Astrocyte (in vitro differentiated cells and primary cell): ENCODE measurements at regions not wholly inside any gene's neighbourhood (a gene's known extent, or its start where the extent isn't known, plus 50 kb on each side); places are given as distances from the start of the nearest gene placed in this dataset.

Experiments used
- DNase-seq: peaks from one replicate; pipeline ENCODE4 v3.0.0-alpha.2; 2010; ENCODE audit warnings: low read depth
- FAIRE-seq: peaks from 2 replicates; lab custom pipeline; 2011; peaks lifted over from hg19 to GRCh38; lab: Jason Lieb, UNC
- H2AFZ ChIP-seq: 2 replicates; pipeline ENCODE4 v1.6.0; 2012; ENCODE audit warnings: low read depth, low read length, inconsistent platforms
- H3K27ac ChIP-seq: 2 replicates; pipeline ENCODE4 v1.5.1; 2011; ENCODE audit warnings: low read depth, low read length, inconsistent platforms
- H3K27me3 ChIP-seq: 2 replicates; pipeline ENCODE4 v1.6.0; 2011; ENCODE audit warnings: low read length, inconsistent platforms; ENCODE audit not compliant: insufficient read depth
- H3K36me3 ChIP-seq: 2 replicates; pipeline ENCODE4 v1.5.1; 2011; ENCODE audit warnings: low read length, inconsistent platforms; ENCODE audit not compliant: insufficient read depth
- H3K4me1 ChIP-seq: 2 replicates; pipeline ENCODE4 v1.5.1; 2011; ENCODE audit warnings: low read length, inconsistent platforms; ENCODE audit not compliant: insufficient read depth
- H3K4me2 ChIP-seq: 2 replicates; pipeline ENCODE4 v1.6.0; 2012; ENCODE audit warnings: low read length, inconsistent platforms
- H3K4me3 ChIP-seq: 2 replicates; pipeline ENCODE4 v1.5.1; 2011; ENCODE audit warnings: low read depth, mild to moderate bottlenecking, low read length, inconsistent platforms; ENCODE audit not compliant: insufficient read depth
- H3K79me2 ChIP-seq: 2 replicates; pipeline ENCODE4 v1.6.0; 2012; ENCODE audit warnings: mild to moderate bottlenecking, low read length, inconsistent platforms; ENCODE audit not compliant: insufficient read depth
- H3K9ac ChIP-seq: 2 replicates; pipeline ENCODE4 v1.6.0; 2012; ENCODE audit warnings: mild to moderate bottlenecking, low read length, inconsistent platforms
- H3K9me3 ChIP-seq: 2 replicates; pipeline ENCODE4 v1.5.1; 2012; ENCODE audit warnings: low read depth, mild to moderate bottlenecking, low read length, inconsistent platforms; ENCODE audit not compliant: insufficient read depth
- H4K20me1 ChIP-seq: 2 replicates; pipeline ENCODE4 v1.6.0; 2012; ENCODE audit warnings: low read length, inconsistent platforms; ENCODE audit not compliant: insufficient read depth
- H3K27ac Mint-ChIP-seq: one replicate; pipeline ENCODE4 v1.8.0; 2021; ENCODE audit warnings: mild to moderate bottlenecking, mixed read lengths; ENCODE audit not compliant: unreplicated experiment
- H3K27me3 Mint-ChIP-seq: one replicate; pipeline ENCODE4 v1.8.0; 2021; ENCODE audit warnings: low read depth, mixed read lengths; ENCODE audit not compliant: unreplicated experiment
- H3K36me3 Mint-ChIP-seq: one replicate; pipeline ENCODE4 v1.8.0; 2021; ENCODE audit warnings: low read depth, mixed read lengths; ENCODE audit not compliant: unreplicated experiment
- H3K4me1 Mint-ChIP-seq: one replicate; pipeline ENCODE4 v1.8.0; 2021; ENCODE audit warnings: low read depth, mixed read lengths; ENCODE audit not compliant: unreplicated experiment
- H3K4me3 Mint-ChIP-seq: one replicate; pipeline ENCODE4 v1.8.0; 2021; ENCODE audit warnings: mild to moderate bottlenecking, moderate library complexity, mixed read lengths; ENCODE audit not compliant: unreplicated experiment
- H3K9me3 Mint-ChIP-seq: one replicate; pipeline ENCODE4 v1.8.0; 2021; ENCODE audit warnings: mild to moderate bottlenecking, mixed read lengths; ENCODE audit not compliant: unreplicated experiment
- EZH2 ChIP-seq: IDR thresholded peaks from 2 replicates; pipeline ENCODE4 v1.6.1; 2012; ENCODE audit warnings: mild to moderate bottlenecking, low read length, inconsistent platforms; ENCODE audit not compliant: insufficient read depth
- TF ChIP-seq, protein P1 (sequence below): IDR thresholded peaks from 2 replicates; pipeline ENCODE4 v1.5.1; 2011; ENCODE audit warnings: low read depth, mild to moderate bottlenecking, inconsistent platforms, low read length, moderate library complexity; ENCODE audit not compliant: insufficient read depth

DNA sequence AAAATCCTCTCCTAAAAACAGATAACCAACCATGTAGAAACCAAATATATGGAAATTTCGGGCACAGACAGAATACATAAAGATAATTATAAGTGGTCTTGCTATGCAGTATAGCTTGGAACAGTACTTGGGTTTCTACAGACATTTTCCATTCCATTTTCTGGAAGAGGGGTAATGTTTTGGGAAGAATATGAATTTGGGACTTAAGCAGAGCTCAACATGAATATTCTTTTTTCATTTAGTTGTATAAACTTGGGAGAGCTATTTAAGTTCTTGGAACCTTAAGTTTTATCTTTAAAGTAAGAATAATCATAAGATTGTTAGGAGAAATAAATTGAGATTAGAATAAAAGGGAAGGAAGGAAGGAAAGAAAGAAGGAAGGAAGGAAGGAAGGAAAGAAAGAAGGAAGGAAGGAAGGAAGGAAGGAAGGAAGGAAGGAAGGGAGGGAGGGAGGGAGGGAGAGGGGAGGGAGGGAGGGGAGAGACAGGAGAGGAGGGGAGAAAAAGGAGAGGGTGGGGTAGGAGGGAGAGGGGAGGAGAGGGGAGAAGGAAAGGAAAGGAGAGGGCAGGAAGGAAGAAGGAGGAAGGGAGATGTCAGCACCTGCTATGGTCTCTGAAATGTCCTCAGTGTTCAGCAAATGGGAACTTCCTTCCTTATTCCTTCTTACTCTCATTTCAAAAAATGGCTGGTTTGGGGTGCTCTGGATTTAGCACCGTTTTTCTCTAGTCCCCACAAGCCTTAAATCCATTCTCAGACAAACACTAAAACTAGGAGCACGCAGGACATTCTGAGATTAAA lies 248.3 kb downstream of the LY86 start:
- Mint-ChIP-seq H3K9me3 (peaks cover 2% of the 10 kb centered on the region), H3K4me1 (peaks cover 4% of the 10 kb centered on the region), H3K36me3 (no peaks in the 10 kb centered on the region), H3K27ac (no peak overlapping the region), H3K4me3 (no peak overlapping the region), H3K27me3 (peaks cover 18% of the 10 kb centered on the region)
- Histone ChIP-seq H3K4me3 (no peak overlapping the region), H4K20me1 (no peaks in the 10 kb centered on the region), H3K79me2 (no peaks in the 10 kb centered on the region), H3K27ac (no peak overlapping the region), H3K4me2 (no peak overlapping the region), H3K36me3 (no peaks in the 10 kb centered on the region), H3K4me1 (no peaks in the 10 kb centered on the region), H2AFZ (no peak overlapping the region), H3K27me3 (peaks cover 13% of the 10 kb centered on the region), H3K9ac (no peak overlapping the region), H3K9me3 (no peaks in the 10 kb centered on the region)
- no peak for TF ChIP-seq EZH2
- TF ChIP-seq, protein P1, sequence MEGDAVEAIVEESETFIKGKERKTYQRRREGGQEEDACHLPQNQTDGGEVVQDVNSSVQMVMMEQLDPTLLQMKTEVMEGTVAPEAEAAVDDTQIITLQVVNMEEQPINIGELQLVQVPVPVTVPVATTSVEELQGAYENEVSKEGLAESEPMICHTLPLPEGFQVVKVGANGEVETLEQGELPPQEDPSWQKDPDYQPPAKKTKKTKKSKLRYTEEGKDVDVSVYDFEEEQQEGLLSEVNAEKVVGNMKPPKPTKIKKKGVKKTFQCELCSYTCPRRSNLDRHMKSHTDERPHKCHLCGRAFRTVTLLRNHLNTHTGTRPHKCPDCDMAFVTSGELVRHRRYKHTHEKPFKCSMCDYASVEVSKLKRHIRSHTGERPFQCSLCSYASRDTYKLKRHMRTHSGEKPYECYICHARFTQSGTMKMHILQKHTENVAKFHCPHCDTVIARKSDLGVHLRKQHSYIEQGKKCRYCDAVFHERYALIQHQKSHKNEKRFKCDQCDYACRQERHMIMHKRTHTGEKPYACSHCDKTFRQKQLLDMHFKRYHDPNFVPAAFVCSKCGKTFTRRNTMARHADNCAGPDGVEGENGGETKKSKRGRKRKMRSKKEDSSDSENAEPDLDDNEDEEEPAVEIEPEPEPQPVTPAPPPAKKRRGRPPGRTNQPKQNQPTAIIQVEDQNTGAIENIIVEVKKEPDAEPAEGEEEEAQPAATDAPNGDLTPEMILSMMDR: no peak
- no peak for FAIRE-seq
- no peak for DNase-seq

DNA sequence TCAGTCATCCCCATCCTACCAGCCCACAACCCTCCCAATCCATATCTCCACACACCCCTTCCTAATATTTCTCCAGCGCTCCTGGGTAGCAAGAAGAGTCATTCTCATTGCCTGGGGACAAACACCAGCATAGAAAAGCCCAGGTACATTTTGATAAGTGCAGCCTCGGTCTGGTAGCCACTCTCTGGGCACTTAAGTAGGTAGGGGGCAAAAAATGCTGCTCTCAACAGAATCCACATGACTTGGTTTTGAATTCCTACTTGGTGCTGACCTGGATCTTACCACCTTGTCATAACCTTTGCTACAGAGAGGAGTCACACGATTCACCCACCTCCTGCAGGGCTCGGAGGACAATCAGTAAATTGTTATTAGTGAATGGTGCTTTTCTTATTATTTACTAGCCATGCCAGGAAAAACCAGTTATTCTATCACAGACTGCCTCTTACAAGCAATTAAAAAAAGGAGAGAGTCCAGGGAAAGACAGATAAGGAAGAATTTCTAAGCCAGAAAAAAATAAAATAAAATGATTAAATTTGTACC lies 249.1 kb downstream of the LY86 start:
- H3K27me3 Mint-ChIP-seq: peaks cover 18% of the 10 kb centered on the region
- no peak overlapping the region for H3K4me2 ChIP-seq
- no peak for FAIRE-seq

More for the DNA sequence above, 249.1 kb downstream of the LY86 start:
- Histone ChIP-seq H3K9me3 (no peaks in the 10 kb centered on the region), H3K27me3 (peaks cover 16% of the 10 kb centered on the region), H3K27ac (no peak overlapping the region), H2AFZ (no peak overlapping the region), H3K9ac (no peak overlapping the region), H3K79me2 (no peaks in the 10 kb centered on the region), H3K4me1 (no peaks in the 10 kb centered on the region), H3K36me3 (no peaks in the 10 kb centered on the region), H4K20me1 (no peaks in the 10 kb centered on the region), H3K4me3 (no peak overlapping the region)
- H3K27ac Mint-ChIP-seq: no peak overlapping the region
- H3K36me3 Mint-ChIP-seq: no peaks in the 10 kb centered on the region
- H3K9me3 Mint-ChIP-seq: peaks cover 2% of the 10 kb centered on the region
- H3K4me3 Mint-ChIP-seq: no peak overlapping the region
- no peak for TF ChIP-seq EZH2
- TF ChIP-seq, protein P1: no peak
- H3K4me1 Mint-ChIP-seq: peaks cover 11% of the 10 kb centered on the region
- DNase-seq: no peak
